ENCODE measurements at regions not wholly inside any gene's neighbourhood (a gene's known extent, or its start where the extent isn't known, plus 50 kb on each side); places are given as distances from the start of the nearest gene placed in this dataset.

- H3K27me3 ChIP-seq (replicated peaks in 1 of 2; ENCODE audit: control insufficient read depth in 2 of 2, insufficient read depth in 2 of 2, low read length in 1 of 2) = no peaks in the 10 kb centered on the region
- H4K20me1 ChIP-seq (ENCODE audit: control insufficient read depth, insufficient read depth) = no peaks in the 10 kb centered on the region
- RAD21 ChIA-PET (ENCODE audit: unreplicated experiment) = no interaction called here
- intact Hi-C loops (cut with micrococcal nuclease; ENCODE audit: unreplicated experiment) (no loop called here), in situ Hi-C loops (cut with MboI) (no loop called here)
- no peaks in the 10 kb centered on the region for H3K4me1 ChIP-seq (ENCODE audit: control insufficient read depth, insufficient read depth, low read length)
- BruUV-seq (replicated peaks) = no TSS peak
- SMC1A ChIA-PET (ENCODE audit: uncharacterized antibody, unreplicated experiment) = no interaction called here
- no peak for DNase-seq (ENCODE audit: low read depth, low spot score)
- CTCF ChIA-PET = no interaction called here
- no peak overlapping the region for H3K4me2 ChIP-seq (ENCODE audit: control insufficient read depth, insufficient read depth)
- POLR2A ChIA-PET = no interaction called here
- H3K79me2 ChIP-seq (ENCODE audit: control insufficient read depth, insufficient read depth, low read length) = no peaks in the 10 kb centered on the region
- H3K27ac ChIP-seq (ENCODE audit: control insufficient read depth, insufficient read depth) = no peak overlapping the region
- no peaks in the 10 kb centered on the region for H3K9me3 ChIP-seq (replicated peaks; ENCODE audit: control insufficient read depth, insufficient read depth, low read length)
- no peak overlapping the region for H3K4me3 ChIP-seq
- ATAC-seq = no peak
- H3K9ac ChIP-seq (ENCODE audit: control insufficient read depth, insufficient read depth, low read length) = no peak overlapping the region
- H3K36me3 ChIP-seq (ENCODE audit: control insufficient read depth in 2 of 2, insufficient read depth in 2 of 2, low read length in 1 of 2) = no peaks in the 10 kb centered on the region
- 64% methylated on average over 6 of the region's 6 CpGs for WGBS (ENCODE audit: insufficient coverage, insufficient replicate concordance, low lambda C conversion rate, missing lambda C conversion rate)
- H2AFZ ChIP-seq (ENCODE audit: control insufficient read depth, low read depth, low read length) = no peak overlapping the region
- no peak for FAIRE-seq
- TF ChIP-seq SMAD5 (IDR thresholded peaks at IDR 0.05; ENCODE audit: low read depth) (no peak), ETV6 (conservative IDR thresholded peaks at IDR 0.05 in 1 of 2, IDR thresholded peaks at IDR 0.05 in 1 of 2; ENCODE audit: borderline replicate concordance in 1 of 2, low read depth in 1 of 2) (no peak), ASH2L (IDR thresholded peaks at IDR 0.05; ENCODE audit: borderline replicate concordance, low read depth) (no peak), EZH2 (IDR thresholded peaks at IDR 0.05; ENCODE audit: borderline replicate concordance, control insufficient read depth, low read depth, low read length) (no peak), POLR2AphosphoS2 (IDR thresholded peaks at IDR 0.05; ENCODE audit: low read depth, low read length) (no peak), USF2 (IDR thresholded peaks at IDR 0.05; ENCODE audit: borderline replicate concordance, low read depth, low read length) (no peak), MEF2B (IDR thresholded peaks at IDR 0.05; ENCODE audit: partially characterized antibody, poor library complexity, severe bottlenecking) (no peak), TCF12 (IDR thresholded peaks at IDR 0.05; ENCODE audit: low read depth, low read length) (no peak), PAX8 (IDR thresholded peaks at IDR 0.05) (no peak), DPF2 (IDR thresholded peaks at IDR 0.05) (no peak)
- TF ChIP-seq, protein P1, sequence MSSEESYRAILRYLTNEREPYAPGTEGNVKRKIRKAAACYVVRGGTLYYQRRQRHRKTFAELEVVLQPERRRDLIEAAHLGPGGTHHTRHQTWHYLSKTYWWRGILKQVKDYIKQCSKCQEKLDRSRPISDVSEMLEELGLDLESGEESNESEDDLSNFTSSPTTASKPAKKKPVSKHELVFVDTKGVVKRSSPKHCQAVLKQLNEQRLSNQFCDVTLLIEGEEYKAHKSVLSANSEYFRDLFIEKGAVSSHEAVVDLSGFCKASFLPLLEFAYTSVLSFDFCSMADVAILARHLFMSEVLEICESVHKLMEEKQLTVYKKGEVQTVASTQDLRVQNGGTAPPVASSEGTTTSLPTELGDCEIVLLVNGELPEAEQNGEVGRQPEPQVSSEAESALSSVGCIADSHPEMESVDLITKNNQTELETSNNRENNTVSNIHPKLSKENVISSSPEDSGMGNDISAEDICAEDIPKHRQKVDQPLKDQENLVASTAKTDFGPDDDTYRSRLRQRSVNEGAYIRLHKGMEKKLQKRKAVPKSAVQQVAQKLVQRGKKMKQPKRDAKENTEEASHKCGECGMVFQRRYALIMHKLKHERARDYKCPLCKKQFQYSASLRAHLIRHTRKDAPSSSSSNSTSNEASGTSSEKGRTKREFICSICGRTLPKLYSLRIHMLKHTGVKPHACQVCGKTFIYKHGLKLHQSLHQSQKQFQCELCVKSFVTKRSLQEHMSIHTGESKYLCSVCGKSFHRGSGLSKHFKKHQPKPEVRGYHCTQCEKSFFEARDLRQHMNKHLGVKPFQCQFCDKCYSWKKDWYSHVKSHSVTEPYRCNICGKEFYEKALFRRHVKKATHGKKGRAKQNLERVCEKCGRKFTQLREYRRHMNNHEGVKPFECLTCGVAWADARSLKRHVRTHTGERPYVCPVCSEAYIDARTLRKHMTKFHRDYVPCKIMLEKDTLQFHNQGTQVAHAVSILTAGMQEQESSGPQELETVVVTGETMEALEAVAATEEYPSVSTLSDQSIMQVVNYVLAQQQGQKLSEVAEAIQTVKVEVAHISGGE (CRISPR knock-in tag; IDR thresholded peaks at IDR 0.05) = no peak
- TF ChIP-seq, protein P2, sequence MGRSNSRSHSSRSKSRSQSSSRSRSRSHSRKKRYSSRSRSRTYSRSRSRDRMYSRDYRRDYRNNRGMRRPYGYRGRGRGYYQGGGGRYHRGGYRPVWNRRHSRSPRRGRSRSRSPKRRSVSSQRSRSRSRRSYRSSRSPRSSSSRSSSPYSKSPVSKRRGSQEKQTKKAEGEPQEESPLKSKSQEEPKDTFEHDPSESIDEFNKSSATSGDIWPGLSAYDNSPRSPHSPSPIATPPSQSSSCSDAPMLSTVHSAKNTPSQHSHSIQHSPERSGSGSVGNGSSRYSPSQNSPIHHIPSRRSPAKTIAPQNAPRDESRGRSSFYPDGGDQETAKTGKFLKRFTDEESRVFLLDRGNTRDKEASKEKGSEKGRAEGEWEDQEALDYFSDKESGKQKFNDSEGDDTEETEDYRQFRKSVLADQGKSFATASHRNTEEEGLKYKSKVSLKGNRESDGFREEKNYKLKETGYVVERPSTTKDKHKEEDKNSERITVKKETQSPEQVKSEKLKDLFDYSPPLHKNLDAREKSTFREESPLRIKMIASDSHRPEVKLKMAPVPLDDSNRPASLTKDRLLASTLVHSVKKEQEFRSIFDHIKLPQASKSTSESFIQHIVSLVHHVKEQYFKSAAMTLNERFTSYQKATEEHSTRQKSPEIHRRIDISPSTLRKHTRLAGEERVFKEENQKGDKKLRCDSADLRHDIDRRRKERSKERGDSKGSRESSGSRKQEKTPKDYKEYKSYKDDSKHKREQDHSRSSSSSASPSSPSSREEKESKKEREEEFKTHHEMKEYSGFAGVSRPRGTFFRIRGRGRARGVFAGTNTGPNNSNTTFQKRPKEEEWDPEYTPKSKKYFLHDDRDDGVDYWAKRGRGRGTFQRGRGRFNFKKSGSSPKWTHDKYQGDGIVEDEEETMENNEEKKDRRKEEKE (IDR thresholded peaks at IDR 0.05) = no peak
- TF ChIP-seq, protein P3, sequence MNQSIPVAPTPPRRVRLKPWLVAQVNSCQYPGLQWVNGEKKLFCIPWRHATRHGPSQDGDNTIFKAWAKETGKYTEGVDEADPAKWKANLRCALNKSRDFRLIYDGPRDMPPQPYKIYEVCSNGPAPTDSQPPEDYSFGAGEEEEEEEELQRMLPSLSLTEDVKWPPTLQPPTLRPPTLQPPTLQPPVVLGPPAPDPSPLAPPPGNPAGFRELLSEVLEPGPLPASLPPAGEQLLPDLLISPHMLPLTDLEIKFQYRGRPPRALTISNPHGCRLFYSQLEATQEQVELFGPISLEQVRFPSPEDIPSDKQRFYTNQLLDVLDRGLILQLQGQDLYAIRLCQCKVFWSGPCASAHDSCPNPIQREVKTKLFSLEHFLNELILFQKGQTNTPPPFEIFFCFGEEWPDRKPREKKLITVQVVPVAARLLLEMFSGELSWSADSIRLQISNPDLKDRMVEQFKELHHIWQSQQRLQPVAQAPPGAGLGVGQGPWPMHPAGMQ (IDR thresholded peaks at IDR 0.05; ENCODE audit: borderline replicate concordance) = no peak
These were observed 892.1 kb upstream of the INTU start for GRCh38 chr4:126740687-126741086.
